Loucy (cell line): ENCODE measurements at regions not wholly inside any gene's neighbourhood (a gene's known extent, or its start where the extent isn't known, plus 50 kb on each side); places are given as distances from the start of the nearest gene placed in this dataset.

Experiments
- H2AFZ ChIP-seq: fragments of 200-600 bp; sonication (generic); 2 replicates; pipeline ENCODE4 v1.6.0; 2016; ENCODE audit warnings: antibody characterized with exemption, mild to moderate bottlenecking, low read length, moderate library complexity
- H3F3A ChIP-seq: fragments of 200-600 bp; 2 replicates; pipeline ENCODE4 v1.6.0; 2016; ENCODE audit warnings: antibody characterized with exemption, low read depth, mild to moderate bottlenecking
- H3K27me3 ChIP-seq: fragments of 200-600 bp; sonication (generic); 2 replicates; pipeline ENCODE4 v1.6.1; 2014; ENCODE audit warnings: low read length, mild to moderate bottlenecking; ENCODE audit not compliant: insufficient read depth, poor library complexity, severe bottlenecking
- H3K36me3 ChIP-seq: fragments of 200-600 bp; sonication (generic); 2 replicates; pipeline ENCODE4 v1.6.1; 2016; ENCODE audit warnings: low read length; ENCODE audit not compliant: insufficient read depth
- H3K4me1 ChIP-seq: fragments of 200-600 bp; sonication (generic); 2 replicates; pipeline ENCODE4 v1.5.1; 2014; ENCODE audit warnings: low read length, mild to moderate bottlenecking; ENCODE audit not compliant: insufficient read depth, poor library complexity, severe bottlenecking
- H3K4me2 ChIP-seq: fragments of 200-600 bp; sonication (generic); 2 replicates; pipeline ENCODE4 v1.6.0; 2014; ENCODE audit warnings: antibody characterized with exemption, low read length, low read depth, mild to moderate bottlenecking; ENCODE audit not compliant: poor library complexity, severe bottlenecking
- H3K4me3 ChIP-seq: fragments of 200-600 bp; sonication (generic); 2 replicates; pipeline ENCODE4 v1.5.1; 2014; ENCODE audit warnings: low read length, mild to moderate bottlenecking, mixed read lengths; ENCODE audit not compliant: poor library complexity, severe bottlenecking
- H3K79me2 ChIP-seq: fragments of 200-600 bp; sonication (generic); 2 replicates; pipeline ENCODE4 v1.6.1; 2014; ENCODE audit warnings: low read length; ENCODE audit not compliant: insufficient read depth
- H3K9ac ChIP-seq: fragments of 200-600 bp; sonication (generic); 2 replicates; pipeline ENCODE4 v1.6.0; 2014; ENCODE audit warnings: mild to moderate bottlenecking, low read depth, low read length, moderate library complexity; ENCODE audit not compliant: poor library complexity, severe bottlenecking
- H3K9me2 ChIP-seq: fragments of 200-600 bp; sonication (generic); replicated peaks from 2 replicates; pipeline ENCODE4 v1.6.1; 2016; ENCODE audit warnings: low read depth, low read length, mixed read lengths
- H3K9me3 ChIP-seq: fragments of 200-600 bp; sonication (generic); 2 replicates; pipeline ENCODE4 v1.6.1; 2014; ENCODE audit warnings: mild to moderate bottlenecking, antibody characterized with exemption, low read length, low read depth; ENCODE audit not compliant: insufficient read depth
- H4K20me1 ChIP-seq: fragments of 200-600 bp; sonication (generic); 2 replicates; pipeline ENCODE4 v1.6.0; 2014; ENCODE audit warnings: antibody characterized with exemption, low read length, mild to moderate bottlenecking; ENCODE audit not compliant: insufficient read depth, poor library complexity, severe bottlenecking
- CTCF ChIP-seq: fragments of 200-600 bp; sonication (generic); conservative IDR thresholded peaks from 2 replicates; pipeline ENCODE4 v1.5.1; 2014; ENCODE audit warnings: mild to moderate bottlenecking, antibody characterized with exemption, low read length
- EZH2phosphoT487 ChIP-seq: fragments of 200-600 bp; IDR thresholded peaks from 2 replicates; pipeline ENCODE4 v1.6.1; 2018; ENCODE audit warnings: antibody characterized with exemption, mild to moderate bottlenecking, moderate library complexity, borderline replicate concordance

- Histone ChIP-seq H3K9me3 (no peaks in the 10 kb centered on the region), H3K27me3 (no peaks in the 10 kb centered on the region), H2AFZ (no peak overlapping the region), H4K20me1 (no peaks in the 10 kb centered on the region), H3K9me2 (no peaks in the 10 kb centered on the region), H3K36me3 (no peaks in the 10 kb centered on the region), H3K4me3 (no peak overlapping the region), H3F3A (no peaks in the 10 kb centered on the region), H3K79me2 (no peaks in the 10 kb centered on the region), H3K4me2 (no peak overlapping the region), H3K4me1 (no peaks in the 10 kb centered on the region), H3K9ac (no peak overlapping the region)
- TF ChIP-seq EZH2phosphoT487 (no peak), CTCF (no peak)
Observed at GRCh38 chr11:38156495-38157146, 1558.6 kb upstream of the RAG2 start.

GRCh38 chr11:38155856-38156255, 1557.8 kb upstream of the RAG2 start:
- Histone ChIP-seq H3K4me1 (no peaks in the 10 kb centered on the region), H4K20me1 (no peaks in the 10 kb centered on the region), H3K79me2 (no peaks in the 10 kb centered on the region), H3K36me3 (no peaks in the 10 kb centered on the region), H2AFZ (no peak overlapping the region), H3K9ac (no peak overlapping the region), H3F3A (no peaks in the 10 kb centered on the region), H3K27me3 (no peaks in the 10 kb centered on the region), H3K4me3 (no peak overlapping the region), H3K4me2 (no peak overlapping the region), H3K9me3 (no peaks in the 10 kb centered on the region), H3K9me2 (no peaks in the 10 kb centered on the region)
- no peak for TF ChIP-seq CTCF
- no peak for TF ChIP-seq EZH2phosphoT487

GRCh38 chr11:38153985-38154384, 1555.9 kb upstream of the RAG2 start:
- H3K9me2 ChIP-seq = no peaks in the 10 kb centered on the region
- H4K20me1 ChIP-seq = no peaks in the 10 kb centered on the region
- no peak overlapping the region for H3K4me2 ChIP-seq
- H3K9ac ChIP-seq = no peak overlapping the region
- H3K4me1 ChIP-seq = no peaks in the 10 kb centered on the region
- no peak overlapping the region for H3K4me3 ChIP-seq
- no peaks in the 10 kb centered on the region for H3K9me3 ChIP-seq
- no peaks in the 10 kb centered on the region for H3K36me3 ChIP-seq
- no peak overlapping the region for H2AFZ ChIP-seq
- no peaks in the 10 kb centered on the region for H3K79me2 ChIP-seq
- TF ChIP-seq CTCF (no peak), EZH2phosphoT487 (no peak)
- H3F3A ChIP-seq = no peaks in the 10 kb centered on the region
- H3K27me3 ChIP-seq = no peaks in the 10 kb centered on the region
